Naive thymus-derived CD4-positive, alpha-beta T cell (primary cell): ENCODE measurements at regions not wholly inside any gene's neighbourhood (a gene's known extent, or its start where the extent isn't known, plus 50 kb on each side); places are given as distances from the start of the nearest gene placed in this dataset.
"Not testable (repeated sequence)": the region's sequence is repeated elsewhere in the genome, so short reads cannot be mapped to it uniquely, and the experiment has no call there.

Source experiments
- ATAC-seq: fragments of 150-1000 bp; cut with Tn5 transposase; 2 replicates; pipeline ENCODE4 v1.10.0; 2021; ENCODE audit warnings: mild to moderate bottlenecking, moderate library complexity
- CTCF ChIA-PET: fragments of 350-600 bp; sonication (Branson Sonifier 250); formaldehyde crosslinking; loops from one replicate; lab custom pipeline; 2021; ENCODE audit warnings: antibody characterized with exemption; lab: Charles Lee
- POLR2A ChIA-PET: fragments of 350-600 bp; sonication (Branson Sonifier 250); formaldehyde crosslinking; loops from one replicate; lab custom pipeline; 2021; ENCODE audit warnings: antibody characterized with exemption, inconsistent platforms; lab: Charles Lee
- DNase-seq, 9 donors: peaks; one replicate each; pipeline versions ENCODE4 v3.0.0 to v3.0.0-alpha.2; 2020 to 2022; ENCODE audit warnings: mixed read lengths in 1 of 9
- H3K27ac ChIP-seq: one replicate; pipeline ENCODE4 v1.7.0; 2013; ENCODE audit warnings: mild to moderate bottlenecking, low read depth, low read length, moderate library complexity
- H3K27me3 ChIP-seq, 2 donors: one replicate each; pipeline ENCODE4 v1.7.0; 2013; ENCODE audit warnings: low read length in 2 of 2, mild to moderate bottlenecking in 2 of 2, moderate library complexity in 2 of 2; ENCODE audit not compliant: control insufficient read depth in 2 of 2, insufficient read depth in 2 of 2
- H3K36me3 ChIP-seq, 3 experiments: 1 replicate in 2 of 3; 2 replicates in 1 of 3; pipeline ENCODE4 v1.7.0; 2013; ENCODE audit warnings: low read length in 3 of 3, mild to moderate bottlenecking in 3 of 3, moderate library complexity in 1 of 3; ENCODE audit not compliant: insufficient read depth in 3 of 3, control insufficient read depth in 2 of 3
- H3K4me1 ChIP-seq, 2 donors: one replicate each; pipeline ENCODE4 v1.7.0; 2013; ENCODE audit warnings: low read length in 2 of 2, mild to moderate bottlenecking in 2 of 2, moderate library complexity in 1 of 2; ENCODE audit not compliant: control insufficient read depth in 2 of 2, insufficient read depth in 2 of 2
- H3K4me3 ChIP-seq: 2 replicates; pipeline ENCODE4 v1.7.0; 2013; ENCODE audit warnings: mild to moderate bottlenecking, low read length
- H3K9me3 ChIP-seq, 3 experiments: 1 replicate in 2 of 3; 2 replicates in 1 of 3; pipeline ENCODE4 v1.7.0; 2013; ENCODE audit warnings: low read length in 3 of 3; ENCODE audit not compliant: control insufficient read depth in 2 of 3
- H3K27ac Mint-ChIP-seq, 9 donors: one replicate each; pipeline ENCODE4 v1.8.0; 2020 to 2022; ENCODE audit warnings: mixed read lengths in 9 of 9, mild to moderate bottlenecking in 8 of 9, moderate library complexity in 5 of 9, inconsistent platforms in 2 of 9
- H3K27me3 Mint-ChIP-seq, 5 donors: one replicate each; pipeline ENCODE4 v1.8.0; 2021 to 2022; ENCODE audit warnings: mixed read lengths in 5 of 5, mild to moderate bottlenecking in 1 of 5
- H3K36me3 Mint-ChIP-seq, 5 donors: one replicate each; pipeline ENCODE4 v1.8.0; 2020 to 2022; ENCODE audit warnings: mixed read lengths in 5 of 5, mild to moderate bottlenecking in 3 of 5, inconsistent platforms in 1 of 5
- H3K4me1 Mint-ChIP-seq, 7 donors: one replicate each; pipeline ENCODE4 v1.8.0; 2020 to 2022; ENCODE audit warnings: mixed read lengths in 7 of 7, mild to moderate bottlenecking in 3 of 7, inconsistent platforms in 1 of 7
- H3K4me3 Mint-ChIP-seq, 10 donors: one replicate each; pipeline ENCODE4 v1.8.0; 2020 to 2022; ENCODE audit warnings: mild to moderate bottlenecking in 10 of 10, mixed read lengths in 10 of 10, moderate library complexity in 6 of 10, inconsistent platforms in 2 of 10
- H3K9me3 Mint-ChIP-seq, 11 donors: one replicate each; pipeline ENCODE4 v1.8.0; 2020 to 2022; ENCODE audit warnings: mixed read lengths in 11 of 11, mild to moderate bottlenecking in 4 of 11, inconsistent platforms in 1 of 11, moderate library complexity in 1 of 11
- intact Hi-C, 2 donors: fragments of 100-400 bp; cut with micrococcal nuclease; formaldehyde crosslinking; loops; one replicate each; pipeline ENCODE4 v1.15.1; 2023

DNA sequence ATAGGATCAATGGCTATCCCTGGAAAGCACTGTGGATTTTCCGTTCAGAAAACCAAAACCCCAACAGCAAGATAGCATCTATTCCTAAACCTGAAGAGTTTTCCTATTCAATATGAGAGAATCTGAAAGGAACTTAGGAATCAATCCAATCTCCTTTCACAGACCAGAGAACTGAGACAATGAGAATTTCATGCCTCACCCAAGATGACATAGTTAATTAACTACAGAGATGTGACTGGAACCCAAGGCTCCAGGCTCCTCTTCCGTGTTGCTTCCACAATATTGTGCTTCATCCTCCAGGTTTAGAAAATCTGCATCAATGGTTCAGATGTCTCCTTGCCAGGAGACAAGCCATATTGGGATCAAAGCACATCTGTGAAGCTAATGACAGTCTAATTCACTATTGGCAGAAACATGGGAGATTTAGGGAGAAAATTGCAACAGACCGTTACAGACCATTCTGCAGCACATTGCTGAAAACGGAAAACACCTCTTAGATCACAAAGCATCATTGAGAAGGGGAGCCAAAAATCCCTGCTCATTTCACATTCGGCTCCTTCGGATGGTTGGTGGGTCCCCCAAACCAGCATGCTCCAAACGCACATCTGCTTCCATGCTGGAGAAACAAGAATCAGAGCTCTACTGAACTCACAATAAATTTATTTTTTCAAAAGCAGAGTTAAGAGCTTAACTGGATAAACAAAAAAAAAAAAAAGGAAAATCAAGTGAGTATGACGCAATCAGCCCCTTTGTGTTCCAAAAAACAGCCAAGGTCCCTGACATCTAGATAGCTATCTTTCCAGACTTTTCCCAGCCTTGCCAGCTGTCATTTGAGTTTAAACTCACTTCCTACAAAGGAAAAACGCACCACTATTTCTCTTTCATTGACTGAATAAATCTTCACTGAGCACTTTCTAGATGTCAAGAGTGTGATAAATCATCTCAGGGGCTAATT lies 290.3 kb downstream of the C1D start:
- CTCF ChIA-PET = no interaction called here
- POLR2A ChIA-PET = no interaction called here

DNA sequence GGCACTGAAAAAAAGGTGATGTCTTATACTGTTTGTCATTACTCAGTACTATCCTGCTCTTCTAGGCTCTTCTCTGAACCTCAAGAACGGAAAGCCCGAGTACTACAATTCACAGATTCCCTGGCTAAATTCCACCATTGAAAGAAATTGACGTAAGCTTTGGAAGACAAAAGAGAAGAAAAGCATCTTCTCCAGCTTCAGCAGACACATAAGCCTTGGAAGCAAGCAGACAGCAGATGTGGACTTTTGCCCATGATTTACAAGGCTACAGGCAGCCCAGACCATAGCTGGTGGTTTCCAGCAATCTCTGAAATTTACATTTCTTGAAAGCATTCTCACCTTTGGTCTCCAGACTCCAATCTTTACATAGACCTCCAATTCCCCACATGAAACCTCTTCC lies 289.0 kb downstream of the C1D start:
- no peaks in the 10 kb centered on the region for H3K27me3 ChIP-seq
- CTCF ChIA-PET = no interaction called here
- Mint-ChIP-seq H3K36me3 (no peaks in the 10 kb centered on the region), H3K4me1 (no peaks in the 10 kb centered on the region), H3K9me3 (peaks cover 0 to 5% (median 0%) of the 10 kb centered on the region in 11 donors), H3K4me3 (no peak overlapping the region), H3K27ac (no peak overlapping the region), H3K27me3 (peaks cover 0 to 21% (median 3%) of the 10 kb centered on the region in 5 donors)
- H3K4me3 ChIP-seq = no peak overlapping the region
- no peaks in the 10 kb centered on the region for H3K4me1 ChIP-seq
- no peaks in the 10 kb centered on the region for H3K9me3 ChIP-seq
- H3K27ac ChIP-seq = no peak overlapping the region
- no peak for DNase-seq
- no peak for ATAC-seq
- H3K36me3 ChIP-seq = no peaks in the 10 kb centered on the region
- POLR2A ChIA-PET = no interaction called here
- intact Hi-C loops = no loop called here

More for the DNA sequence above, 290.3 kb downstream of the C1D start:
- Histone ChIP-seq H3K27me3 (no peaks in the 10 kb centered on the region), H3K9me3 (no peaks in the 10 kb centered on the region), H3K4me3 (no peak overlapping the region), H3K27ac (no peak overlapping the region), H3K4me1 (no peaks in the 10 kb centered on the region), H3K36me3 (no peaks in the 10 kb centered on the region)
- no peak overlapping the region for H3K4me3 Mint-ChIP-seq
- peaks cover 0 to 23% (median 11%) of the 10 kb centered on the region in 5 donors for H3K27me3 Mint-ChIP-seq
- H3K4me1 Mint-ChIP-seq = no peaks in the 10 kb centered on the region
- no peaks in the 10 kb centered on the region for H3K36me3 Mint-ChIP-seq
- intact Hi-C loops = no loop called here
- DNase-seq = no peak
- peaks cover 0 to 7% (median 0%) of the 10 kb centered on the region in 11 donors for H3K9me3 Mint-ChIP-seq
- no peak for ATAC-seq
- no peak overlapping the region for H3K27ac Mint-ChIP-seq

DNA sequence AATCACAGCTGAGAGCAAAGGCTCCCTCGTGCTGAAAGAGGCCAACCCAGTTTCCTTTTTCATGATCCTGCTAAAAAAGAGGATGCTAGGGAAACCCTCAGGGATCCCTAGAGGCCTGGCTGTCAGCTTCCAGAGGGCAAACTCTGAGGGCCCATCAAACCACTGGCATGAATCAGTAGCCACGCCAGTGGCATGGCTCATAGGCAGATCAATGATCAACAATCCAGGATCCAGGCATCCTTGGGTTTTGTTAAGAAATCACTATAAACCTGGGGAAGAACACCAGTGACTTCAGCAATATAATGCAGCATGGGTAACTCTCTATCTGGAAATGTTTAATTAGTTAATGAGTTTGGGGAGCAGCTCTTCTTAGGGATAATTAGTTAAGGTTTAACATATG lies 286.5 kb downstream of the C1D start:
- peaks cover 0 to 5% (median 3%) of the 10 kb centered on the region in 11 donors for H3K9me3 Mint-ChIP-seq
- no peak overlapping the region for H3K27ac Mint-ChIP-seq
- H3K4me3 Mint-ChIP-seq = no peak overlapping the region
- Histone ChIP-seq H3K4me1 (no peaks in the 10 kb centered on the region), H3K27me3 (no peaks in the 10 kb centered on the region), H3K27ac (no peak overlapping the region), H3K4me3 (no peak overlapping the region), H3K9me3 (no peaks in the 10 kb centered on the region), H3K36me3 (no peaks in the 10 kb centered on the region)
- ChIA-PET CTCF (no interaction called here), POLR2A (no interaction called here)
- no peak for DNase-seq
- intact Hi-C loops = no loop called here
- H3K27me3 Mint-ChIP-seq = peaks cover 0 to 28% (median 16%) of the 10 kb centered on the region in 5 donors
- no peak for ATAC-seq
- no peaks in the 10 kb centered on the region for H3K36me3 Mint-ChIP-seq
- no peaks in the 10 kb centered on the region for H3K4me1 Mint-ChIP-seq

DNA sequence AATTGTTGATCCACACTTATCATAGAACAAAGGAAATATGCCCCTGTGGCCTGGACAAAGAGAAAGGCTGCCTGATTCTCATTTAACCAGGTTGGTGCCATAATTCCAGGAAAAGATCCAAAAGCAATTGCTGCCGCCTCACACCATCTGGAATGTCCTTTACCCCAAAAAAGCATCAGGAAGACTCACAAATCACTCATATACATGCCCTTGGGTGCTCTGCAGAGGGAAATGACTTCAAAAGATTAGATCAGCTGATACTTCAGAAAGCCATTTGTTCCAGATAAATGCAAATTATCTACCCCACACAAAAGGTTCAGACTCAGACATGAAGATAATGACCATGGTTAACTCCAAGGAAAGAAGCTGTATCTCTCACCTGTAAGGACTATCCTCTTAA lies 285.8 kb downstream of the C1D start:
- no peaks in the 10 kb centered on the region for H3K9me3 ChIP-seq
- H3K4me1 ChIP-seq = no peaks in the 10 kb centered on the region
- POLR2A ChIA-PET = no interaction called here
- no peaks in the 10 kb centered on the region for H3K36me3 ChIP-seq
- H3K4me3 Mint-ChIP-seq = no peak overlapping the region
- H3K4me1 Mint-ChIP-seq = no peaks in the 10 kb centered on the region
- CTCF ChIA-PET = no interaction called here
- H3K27ac Mint-ChIP-seq = no peak overlapping the region
- ATAC-seq (no peak), DNase-seq (no peak)
- H3K27me3 Mint-ChIP-seq = peaks cover 0 to 28% (median 14%) of the 10 kb centered on the region in 5 donors
- intact Hi-C loops = no loop called here
- H3K9me3 Mint-ChIP-seq = peaks cover 0 to 5% (median 3%) of the 10 kb centered on the region in 11 donors
- no peak overlapping the region for H3K27ac ChIP-seq
- no peaks in the 10 kb centered on the region for H3K27me3 ChIP-seq
- no peak overlapping the region for H3K4me3 ChIP-seq
- H3K36me3 Mint-ChIP-seq = no peaks in the 10 kb centered on the region

DNA sequence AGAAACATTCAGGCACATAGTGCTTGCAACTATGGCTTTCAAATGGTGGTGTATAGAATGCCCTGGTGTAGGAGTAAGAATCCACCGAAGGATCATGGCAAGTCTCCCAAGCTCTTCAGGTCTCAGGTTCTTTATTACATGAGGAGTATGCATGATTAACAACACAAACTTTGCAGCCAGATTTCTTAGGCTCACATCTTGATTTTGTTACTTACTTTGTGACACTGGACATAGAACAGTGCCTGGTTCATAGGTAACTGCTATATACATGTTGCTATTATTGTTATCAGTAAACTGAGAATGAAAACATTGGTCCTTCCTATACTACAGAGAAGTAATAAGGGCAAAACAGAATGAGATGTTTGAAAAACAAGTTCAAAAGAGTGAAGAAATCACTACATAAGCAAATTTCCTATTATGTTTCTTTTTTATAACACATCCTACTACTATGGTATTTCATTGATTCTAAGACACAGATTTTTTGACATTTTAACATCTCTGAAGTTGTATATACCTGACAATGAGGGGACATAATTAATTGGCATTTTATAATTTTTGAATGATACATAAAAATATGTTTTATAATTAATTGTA lies 284.9 kb downstream of the C1D start:
- no peak overlapping the region for H3K27ac ChIP-seq
- Mint-ChIP-seq H3K36me3 (no peaks in the 10 kb centered on the region), H3K27ac (no peak overlapping the region), H3K9me3 (peaks cover 0 to 5% (median 3%) of the 10 kb centered on the region in 11 donors), H3K4me1 (no peaks in the 10 kb centered on the region), H3K27me3 (peaks cover 0 to 21% (median 6%) of the 10 kb centered on the region in 5 donors), H3K4me3 (no peak overlapping the region)
- no peak overlapping the region for H3K4me3 ChIP-seq
- ChIA-PET CTCF (no interaction called here), POLR2A (no interaction called here)
- no peaks in the 10 kb centered on the region for H3K9me3 ChIP-seq
- no peaks in the 10 kb centered on the region for H3K4me1 ChIP-seq
- H3K27me3 ChIP-seq = no peaks in the 10 kb centered on the region
- H3K36me3 ChIP-seq = no peaks in the 10 kb centered on the region
- DNase-seq (no peak), ATAC-seq (no peak)
- intact Hi-C loops = no loop called here

DNA sequence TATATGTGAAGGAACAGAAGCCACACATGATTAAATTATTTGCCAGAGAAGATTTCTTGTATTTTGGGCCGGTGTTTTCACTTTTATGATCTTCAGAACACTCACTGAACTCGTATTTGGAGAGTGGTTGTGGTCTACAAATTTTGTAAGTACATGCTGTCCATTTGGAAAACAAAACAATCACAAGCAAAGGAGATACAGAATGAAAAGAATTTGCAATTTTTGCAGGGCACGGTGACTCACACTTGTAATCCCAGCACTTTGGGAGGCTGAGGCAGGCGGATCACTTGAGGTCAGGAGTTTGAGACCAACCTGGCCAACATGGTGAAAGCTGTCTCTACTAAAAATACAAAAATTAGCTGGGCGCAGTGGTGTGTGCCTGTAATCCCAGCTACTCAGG lies 282.0 kb downstream of the C1D start:
- H3K4me3 ChIP-seq, intact Hi-C loops, H3K4me1 ChIP-seq, H3K4me1 Mint-ChIP-seq, H3K9me3 ChIP-seq, CTCF ChIA-PET, H3K4me3 Mint-ChIP-seq, DNase-seq, H3K36me3 ChIP-seq, H3K27me3 ChIP-seq, H3K27ac Mint-ChIP-seq, POLR2A ChIA-PET, H3K9me3 Mint-ChIP-seq, H3K27ac ChIP-seq, ATAC-seq, H3K36me3 Mint-ChIP-seq: not testable (repeated sequence)
- peaks cover 0 to 19% (median 0%) of the 10 kb centered on the region in 5 donors for H3K27me3 Mint-ChIP-seq
